Esophagus muscularis mucosa (tissue), 3 donors: ENCODE measurements at regions not wholly inside any gene's neighbourhood (a gene's known extent, or its start where the extent isn't known, plus 50 kb on each side); places are given as distances from the start of the nearest gene placed in this dataset.

Source experiments
- POLR2A ChIP-seq: fragments of 450-650 bp; IDR thresholded peaks from one replicate; pipeline ENCODE4 v1.6.1; 2017; ENCODE audit warnings: antibody characterized with exemption, moderate library complexity, mild to moderate bottlenecking, low read depth
- POLR2AphosphoS5 ChIP-seq, 2 donors: sonication (generic); formaldehyde crosslinking; IDR thresholded peaks; one replicate each; pipeline ENCODE4 v1.6.1; 2017; ENCODE audit warnings: antibody characterized with exemption in 2 of 2
- TF ChIP-seq, protein P1 (sequence below), 3 experiments: fragments of 200-600 bp in 2 of 3; fragments of 450-650 bp in 1 of 3; sonication (generic) in 2 of 3; IDR thresholded peaks; one replicate each; pipeline ENCODE4 v1.5.1; 2017 to 2019; ENCODE audit warnings: antibody characterized with exemption in 3 of 3, mild to moderate bottlenecking in 2 of 3, moderate library complexity in 1 of 3

DNA sequence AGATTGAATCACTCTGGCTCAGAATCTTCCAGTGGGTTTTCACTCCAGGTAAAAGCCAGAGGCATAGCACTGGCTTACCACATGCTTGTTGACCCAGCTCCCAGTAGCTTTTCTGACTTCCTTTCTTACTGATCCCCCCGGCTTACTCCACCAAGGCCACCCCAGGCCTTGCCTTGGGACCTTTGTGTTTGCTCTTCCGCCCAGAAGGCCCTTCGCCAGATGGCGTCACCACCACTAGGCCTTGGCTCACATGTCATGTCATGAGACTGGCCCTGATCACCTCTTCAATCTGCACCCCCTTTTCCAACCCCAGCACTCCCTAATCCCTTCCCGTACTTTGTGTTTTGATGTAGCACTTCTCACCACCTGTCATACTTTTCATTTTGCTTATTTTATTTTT lies 98.5 kb upstream of the UMPS start:
- TF ChIP-seq, protein P1, sequence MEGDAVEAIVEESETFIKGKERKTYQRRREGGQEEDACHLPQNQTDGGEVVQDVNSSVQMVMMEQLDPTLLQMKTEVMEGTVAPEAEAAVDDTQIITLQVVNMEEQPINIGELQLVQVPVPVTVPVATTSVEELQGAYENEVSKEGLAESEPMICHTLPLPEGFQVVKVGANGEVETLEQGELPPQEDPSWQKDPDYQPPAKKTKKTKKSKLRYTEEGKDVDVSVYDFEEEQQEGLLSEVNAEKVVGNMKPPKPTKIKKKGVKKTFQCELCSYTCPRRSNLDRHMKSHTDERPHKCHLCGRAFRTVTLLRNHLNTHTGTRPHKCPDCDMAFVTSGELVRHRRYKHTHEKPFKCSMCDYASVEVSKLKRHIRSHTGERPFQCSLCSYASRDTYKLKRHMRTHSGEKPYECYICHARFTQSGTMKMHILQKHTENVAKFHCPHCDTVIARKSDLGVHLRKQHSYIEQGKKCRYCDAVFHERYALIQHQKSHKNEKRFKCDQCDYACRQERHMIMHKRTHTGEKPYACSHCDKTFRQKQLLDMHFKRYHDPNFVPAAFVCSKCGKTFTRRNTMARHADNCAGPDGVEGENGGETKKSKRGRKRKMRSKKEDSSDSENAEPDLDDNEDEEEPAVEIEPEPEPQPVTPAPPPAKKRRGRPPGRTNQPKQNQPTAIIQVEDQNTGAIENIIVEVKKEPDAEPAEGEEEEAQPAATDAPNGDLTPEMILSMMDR (IDR thresholded peaks at IDR 0.05) = no peak
- TF ChIP-seq POLR2AphosphoS5 (IDR thresholded peaks at IDR 0.05) (no peak), POLR2A (no peak)
